Neural cell (in vitro differentiated cells): ENCODE measurements at regions not wholly inside any gene's neighbourhood (a gene's known extent, or its start where the extent isn't known, plus 50 kb on each side); places are given as distances from the start of the nearest gene placed in this dataset.

Source experiments
- H2AFZ ChIP-seq: fragments of 200-600, 300-800 bp; sonication (generic), shearing (Covaris generic); 2 replicates; pipeline ENCODE4 v1.6.0; 2014; ENCODE audit warnings: low read depth, mild to moderate bottlenecking, antibody characterized with exemption, low read length, moderate library complexity
- H3F3A ChIP-seq: fragments of 200-600 bp; shearing (Covaris generic); 2 replicates; pipeline ENCODE4 v1.6.1; 2016; ENCODE audit warnings: mild to moderate bottlenecking, moderate library complexity, mixed read lengths, antibody characterized with exemption, low read length; ENCODE audit not compliant: insufficient read depth, poor library complexity, severe bottlenecking
- H3K27ac ChIP-seq: fragments of 200-600, 300-800 bp; sonication (generic), shearing (Covaris generic); 2 replicates; pipeline ENCODE4 v1.5.1; 2014; ENCODE audit warnings: mild to moderate bottlenecking, low read length, moderate library complexity
- H3K27me3 ChIP-seq: fragments of 300-800, 200-600 bp; sonication (generic), shearing (Covaris generic); 2 replicates; pipeline ENCODE4 v1.6.0; 2014; ENCODE audit warnings: mild to moderate bottlenecking, low read depth, low read length, moderate library complexity; ENCODE audit not compliant: insufficient read depth
- H3K36me3 ChIP-seq: fragments of 300-800, 200-600 bp; sonication (generic), shearing (Covaris generic); 2 replicates; pipeline ENCODE4 v1.5.1; 2014; ENCODE audit warnings: mild to moderate bottlenecking, antibody characterized with exemption, low read length, moderate library complexity; ENCODE audit not compliant: insufficient read depth
- H3K4me2 ChIP-seq: fragments of 300-800, 200-600 bp; sonication (generic), shearing (Covaris generic); 2 replicates; pipeline ENCODE4 v1.6.0; 2014; ENCODE audit warnings: mild to moderate bottlenecking, low read length
- H3K4me3 ChIP-seq: fragments of 300-800, 200-600 bp; sonication (generic), shearing (Covaris generic); 2 replicates; pipeline ENCODE4 v1.5.1; 2014; ENCODE audit warnings: mild to moderate bottlenecking, low read length, moderate library complexity
- H3K79me2 ChIP-seq: fragments of 200-600 bp; shearing (Covaris generic); replicated peaks from 2 replicates; pipeline ENCODE4 v1.6.0; 2014; ENCODE audit warnings: mild to moderate bottlenecking, low read length, moderate library complexity; ENCODE audit not compliant: insufficient read depth
- H3K9ac ChIP-seq: fragments of 300-800, 200-600 bp; sonication (generic), shearing (Covaris generic); 2 replicates; pipeline ENCODE4 v1.6.1; 2016; ENCODE audit warnings: mild to moderate bottlenecking, low read length, mixed read lengths
- H3K9me2 ChIP-seq: fragments of 200-600 bp; shearing (Covaris generic); 2 replicates; pipeline ENCODE4 v1.6.1; 2016; ENCODE audit warnings: mild to moderate bottlenecking, low read length, mixed read lengths; ENCODE audit not compliant: insufficient read depth
- H3K9me3 ChIP-seq: fragments of 200-600, 300-800 bp; sonication (generic), shearing (Covaris generic); 2 replicates; pipeline ENCODE4 v1.6.1; 2016; ENCODE audit warnings: mild to moderate bottlenecking, mixed run types, low read length, moderate library complexity, mixed read lengths
- H4K20me1 ChIP-seq: fragments of 200-600 bp; shearing (Covaris generic); 2 replicates; pipeline ENCODE4 v1.6.1; 2016; ENCODE audit warnings: mild to moderate bottlenecking, mixed run types; ENCODE audit not compliant: insufficient read depth
- CTCF ChIP-seq: fragments of 450-650 bp; IDR thresholded peaks from 2 replicates; pipeline ENCODE4 v1.5.1; 2014; ENCODE audit warnings: antibody characterized with exemption, mild to moderate bottlenecking, moderate library complexity; ENCODE audit not compliant: poor library complexity, severe bottlenecking
- EP300 ChIP-seq: fragments of 450-650 bp; conservative IDR thresholded peaks from 2 replicates; pipeline ENCODE4 v1.6.1; 2014; ENCODE audit warnings: antibody characterized with exemption, mild to moderate bottlenecking, moderate library complexity; ENCODE audit not compliant: poor library complexity, severe bottlenecking
- EZH2 ChIP-seq: fragments of 200-600, 300-800 bp; shearing (Covaris generic), sonication (generic); IDR thresholded peaks from 2 replicates; pipeline ENCODE4 v1.6.1; 2014; ENCODE audit warnings: antibody characterized with exemption, low read length, borderline replicate concordance, mild to moderate bottlenecking; ENCODE audit not compliant: insufficient read depth, poor library complexity, severe bottlenecking
- MXI1 ChIP-seq: fragments of 450-650 bp; conservative IDR thresholded peaks from 2 replicates; pipeline ENCODE4 v1.6.1; 2014; ENCODE audit warnings: antibody characterized with exemption, mild to moderate bottlenecking; ENCODE audit not compliant: poor library complexity, severe bottlenecking
- POLR2AphosphoS5 ChIP-seq: IDR thresholded peaks from 2 replicates; pipeline ENCODE4 v1.6.1; 2012
- RAD21 ChIP-seq: fragments of 450-650 bp; conservative IDR thresholded peaks from 2 replicates; pipeline ENCODE4 v1.6.1; 2014; ENCODE audit warnings: antibody characterized with exemption, mild to moderate bottlenecking, moderate library complexity
- REST ChIP-seq: IDR thresholded peaks from 2 replicates; pipeline ENCODE4 v1.6.1; 2012; ENCODE audit warnings: borderline replicate concordance
- SMC3 ChIP-seq: fragments of 450-650 bp; conservative IDR thresholded peaks from 2 replicates; pipeline ENCODE4 v1.6.1; 2014; ENCODE audit warnings: antibody characterized with exemption, mild to moderate bottlenecking, moderate library complexity; ENCODE audit not compliant: poor library complexity
- TAF1 ChIP-seq: IDR thresholded peaks from 2 replicates; pipeline ENCODE4 v1.6.1; 2012; ENCODE audit warnings: low read depth

GRCh38 chr2:120481446-120482194 is 135.7 kb downstream of the INHBB start:
- no peaks in the 10 kb centered on the region for H4K20me1 ChIP-seq
- H3K9me2 ChIP-seq, result no peaks in the 10 kb centered on the region
- H3K4me2 ChIP-seq, result no peak overlapping the region
- no peaks in the 10 kb centered on the region for H3K36me3 ChIP-seq
- no peaks in the 10 kb centered on the region for H3F3A ChIP-seq
- no peak overlapping the region for H3K4me3 ChIP-seq
- H3K9me3 ChIP-seq, result no peaks in the 10 kb centered on the region
- TF ChIP-seq EZH2, result no peak
- TF ChIP-seq MXI1, result no peak
- TF ChIP-seq CTCF, result no peak
- TF ChIP-seq TAF1, result no peak
- no peak for TF ChIP-seq SMC3
- TF ChIP-seq RAD21, result no peak
- H3K9ac ChIP-seq, result no peak overlapping the region
- H3K79me2 ChIP-seq, result no peaks in the 10 kb centered on the region
- H3K27ac ChIP-seq, result no peak overlapping the region
- H2AFZ ChIP-seq, result no peak overlapping the region
- H3K27me3 ChIP-seq, result no peaks in the 10 kb centered on the region

GRCh38 chr2:120482334-120482733 is 136.4 kb downstream of the INHBB start:
- H3K4me3 ChIP-seq, result no peak overlapping the region
- H3K4me2 ChIP-seq, result no peak overlapping the region
- no peaks in the 10 kb centered on the region for H3F3A ChIP-seq
- no peaks in the 10 kb centered on the region for H3K9me2 ChIP-seq
- H2AFZ ChIP-seq, result no peak overlapping the region
- no peaks in the 10 kb centered on the region for H3K79me2 ChIP-seq
- no peak for TF ChIP-seq TAF1
- no peak for TF ChIP-seq EP300
- no peak for TF ChIP-seq SMC3
- TF ChIP-seq CTCF, result no peak
- TF ChIP-seq RAD21, result no peak
- TF ChIP-seq REST, result no peak
- TF ChIP-seq EZH2, result no peak
- TF ChIP-seq MXI1, result no peak
- no peak for TF ChIP-seq POLR2AphosphoS5
- no peaks in the 10 kb centered on the region for H3K9me3 ChIP-seq
- no peak overlapping the region for H3K27ac ChIP-seq
- no peak overlapping the region for H3K9ac ChIP-seq
- no peaks in the 10 kb centered on the region for H3K27me3 ChIP-seq
- H3K36me3 ChIP-seq, result no peaks in the 10 kb centered on the region
- H4K20me1 ChIP-seq, result no peaks in the 10 kb centered on the region
